Spleen (tissue), 11 donors: ENCODE measurements at regions not wholly inside any gene's neighbourhood (a gene's known extent, or its start where the extent isn't known, plus 50 kb on each side); places are given as distances from the start of the nearest gene placed in this dataset.

ENCODE experiments used
- DNase-seq: peaks from one replicate; pipeline ENCODE4 v3.0.0-alpha.2; 2020
- H3K27ac ChIP-seq, 8 donors: fragments of 200-600 bp; sonication (generic) in 7 of 8; 1 replicate in 4 of 8; 2 replicates in 4 of 8; pipeline versions ENCODE4 v1.5.0 to v1.8.0; 2016 to 2021; ENCODE audit warnings: inconsistent platforms in 4 of 8, mild to moderate bottlenecking in 4 of 8, moderate library complexity in 1 of 8
- H3K27me3 ChIP-seq, 7 donors: fragments of 200-600 bp; sonication (generic) in 6 of 7; replicated peaks in 1 of 7; 1 replicate in 4 of 7; 2 replicates in 3 of 7; pipeline versions ENCODE4 v1.5.0 to v1.8.0; 2016 to 2021; ENCODE audit warnings: inconsistent platforms in 3 of 7, mild to moderate bottlenecking in 1 of 7
- H3K36me3 ChIP-seq, 6 donors: fragments of 200-600 bp; sonication (generic) in 5 of 6; 1 replicate in 4 of 6; 2 replicates in 2 of 6; pipeline versions ENCODE4 v1.5.0 to v1.8.0; 2016 to 2021; ENCODE audit warnings: inconsistent platforms in 2 of 6
- H3K4me1 ChIP-seq, 6 donors: fragments of 200-600 bp; sonication (generic) in 5 of 6; 1 replicate in 3 of 6; 2 replicates in 3 of 6; pipeline versions ENCODE4 v1.5.0 to v1.8.0; 2016 to 2021; ENCODE audit warnings: inconsistent platforms in 3 of 6
- H3K4me3 ChIP-seq, 8 donors: fragments of 200-600 bp; sonication (generic) in 7 of 8; 1 replicate in 4 of 8; 2 replicates in 4 of 8; pipeline versions ENCODE4 v1.5.0 to v1.8.0; 2016 to 2021; ENCODE audit warnings: inconsistent platforms in 4 of 8, mild to moderate bottlenecking in 4 of 8, moderate library complexity in 2 of 8
- H3K9me3 ChIP-seq, 8 donors: fragments of 200-600 bp; sonication (generic) in 7 of 8; 1 replicate in 4 of 8; 2 replicates in 4 of 8; pipeline versions ENCODE4 v1.5.0 to v1.8.0; 2016 to 2021; ENCODE audit warnings: inconsistent platforms in 4 of 8
- CTCF ChIP-seq, 11 experiments: fragments of 200-600 bp in 7 of 11; fragments of 450-650 bp in 4 of 11; sonication (generic) in 4 of 11; IDR thresholded peaks in 8 of 11; conservative IDR thresholded peaks in 3 of 11; 1 replicate in 7 of 11; 2 replicates in 4 of 11; pipeline versions ENCODE4 v1.4.0 to v1.8.0; 2016 to 2021; ENCODE audit warnings: antibody characterized with exemption in 11 of 11, inconsistent platforms in 4 of 11, mild to moderate bottlenecking in 1 of 11
- POLR2A ChIP-seq, 3 donors: fragments of 450-650 bp; IDR thresholded peaks; one replicate each; pipeline ENCODE4 v1.5.1; 2017; ENCODE audit warnings: antibody characterized with exemption in 3 of 3, mild to moderate bottlenecking in 1 of 3
- POLR2AphosphoS5 ChIP-seq, 3 donors: sonication (generic); formaldehyde crosslinking; IDR thresholded peaks; one replicate each; pipeline ENCODE4 v1.5.1; 2017; ENCODE audit warnings: antibody characterized with exemption in 3 of 3
- WGBS, 5 donors: extraction: QIAGEN DNeasy Blood & Tissue Kit in 3 of 5; methylation state at CpG; one replicate each; pipeline versions ENCODE4 v1.1.5 to v1.1.7; 2013 to 2018; 5-methylcytosine and 5-hydroxymethylcytosine counted together
- intact Hi-C: fragments of 100-400 bp; cut with DNase I; formaldehyde crosslinking; loops from one replicate; pipeline ENCODE4 v1.15.0; 2023; ENCODE audit warnings: low total_unique reads
- donor health status: healthy with polysubstance abuse.
- donor health status: DM: no; HTN: no; CAD: no; lungs with moderate emphysema.
- donor health status: DM: no; HTN: no; CAD: no.
- donor health status: Bipolar disorder and iron deficiency.
- donor health status: healthy.
- donor health status: DM: no; HTN: no; CAD: no.
- donor health status: DM: yes; HTN: yes; CAD: no.

GRCh38 chr3:104180906-104181305, 1185.8 kb upstream of the ALCAM start:
- intact Hi-C loops, result no loop called here
- TF ChIP-seq POLR2AphosphoS5 (IDR thresholded peaks at IDR 0.05), result no peak
- no peak overlapping the region for H3K4me3 ChIP-seq

GRCh38 chr3:104190681-104191080, 1176.0 kb upstream of the ALCAM start:
- TF ChIP-seq POLR2AphosphoS5 (IDR thresholded peaks at IDR 0.05), result no peak
- no peak for TF ChIP-seq POLR2A (IDR thresholded peaks at IDR 0.05)
- TF ChIP-seq CTCF (IDR thresholded peaks at IDR 0.05 in 8 of 11, conservative IDR thresholded peaks at IDR 0.05 in 3 of 11), result no peak
- no peaks in the 10 kb centered on the region for H3K27me3 ChIP-seq
- no peaks in the 10 kb centered on the region for H3K9me3 ChIP-seq
- intact Hi-C loops, result no loop called here
- no peak for DNase-seq
- no peaks in the 10 kb centered on the region for H3K36me3 ChIP-seq
- no peak overlapping the region for H3K4me3 ChIP-seq
- H3K27ac ChIP-seq, result no peak overlapping the region
- no peaks in the 10 kb centered on the region for H3K4me1 ChIP-seq

More at GRCh38 chr3:104180906-104181305, 1185.8 kb upstream of the ALCAM start:
- Histone ChIP-seq H3K27me3 (no peaks in the 10 kb centered on the region), H3K9me3 (no peaks in the 10 kb centered on the region), H3K27ac (no peak overlapping the region), H3K36me3 (no peaks in the 10 kb centered on the region), H3K4me1 (no peaks in the 10 kb centered on the region)
- 22 to 45% (median 37%) methylated on average over 1 of the region's 1 CpG for WGBS, 5 donors
- no peak for DNase-seq

- WGBS, 5 donors, result 29 to 51% (median 37%) methylated on average over 2 of the region's 2 CpGs
- Histone ChIP-seq H3K27ac (no peak overlapping the region), H3K4me1 (no peaks in the 10 kb centered on the region), H3K36me3 (no peaks in the 10 kb centered on the region), H3K27me3 (no peaks in the 10 kb centered on the region), H3K4me3 (no peak overlapping the region), H3K9me3 (no peaks in the 10 kb centered on the region)
- TF ChIP-seq POLR2A (IDR thresholded peaks at IDR 0.05) (no peak), POLR2AphosphoS5 (IDR thresholded peaks at IDR 0.05) (no peak), CTCF (IDR thresholded peaks at IDR 0.05 in 8 of 11, conservative IDR thresholded peaks at IDR 0.05 in 3 of 11) (no peak)
- intact Hi-C loops, result no loop called here
- no peak for DNase-seq
These were observed 1168.6 kb upstream of the ALCAM start for GRCh38 chr3:104198131-104198530.

- Histone ChIP-seq H3K27me3 (no peaks in the 10 kb centered on the region), H3K9me3 (no peaks in the 10 kb centered on the region), H3K36me3 (no peaks in the 10 kb centered on the region), H3K4me1 (no peaks in the 10 kb centered on the region), H3K4me3 (no peak overlapping the region), H3K27ac (no peak overlapping the region)
- TF ChIP-seq POLR2AphosphoS5 (IDR thresholded peaks at IDR 0.05) (no peak), POLR2A (IDR thresholded peaks at IDR 0.05) (no peak), CTCF (IDR thresholded peaks at IDR 0.05 in 8 of 11, conservative IDR thresholded peaks at IDR 0.05 in 3 of 11) (no peak)
- intact Hi-C loops, result no loop called here
- WGBS, 5 donors, result 77 to 85% (median 79%) methylated on average over 2 of the region's 2 CpGs
- DNase-seq, result no peak
These were observed 1159.8 kb upstream of the ALCAM start for GRCh38 chr3:104206925-104207324.

- WGBS, 5 donors, result 19 to 39% (median 31%) methylated on average over 1 of the region's 1 CpG
- no peaks in the 10 kb centered on the region for H3K27me3 ChIP-seq
These were observed 1152.4 kb upstream of the ALCAM start for GRCh38 chr3:104214277-104214676.

More at GRCh38 chr3:104214277-104214676, 1152.4 kb upstream of the ALCAM start:
- Histone ChIP-seq H3K4me3 (no peak overlapping the region), H3K9me3 (no peaks in the 10 kb centered on the region), H3K4me1 (no peaks in the 10 kb centered on the region), H3K27ac (no peak overlapping the region), H3K36me3 (no peaks in the 10 kb centered on the region)
- TF ChIP-seq CTCF (IDR thresholded peaks at IDR 0.05 in 8 of 11, conservative IDR thresholded peaks at IDR 0.05 in 3 of 11), result no peak
- no peak for TF ChIP-seq POLR2A (IDR thresholded peaks at IDR 0.05)
- TF ChIP-seq POLR2AphosphoS5 (IDR thresholded peaks at IDR 0.05), result no peak
- DNase-seq, result no peak
- intact Hi-C loops, result no loop called here
